ENCODE measurements at regions not wholly inside any gene's neighbourhood (a gene's known extent, or its start where the extent isn't known, plus 50 kb on each side); places are given as distances from the start of the nearest gene placed in this dataset.

DNA sequence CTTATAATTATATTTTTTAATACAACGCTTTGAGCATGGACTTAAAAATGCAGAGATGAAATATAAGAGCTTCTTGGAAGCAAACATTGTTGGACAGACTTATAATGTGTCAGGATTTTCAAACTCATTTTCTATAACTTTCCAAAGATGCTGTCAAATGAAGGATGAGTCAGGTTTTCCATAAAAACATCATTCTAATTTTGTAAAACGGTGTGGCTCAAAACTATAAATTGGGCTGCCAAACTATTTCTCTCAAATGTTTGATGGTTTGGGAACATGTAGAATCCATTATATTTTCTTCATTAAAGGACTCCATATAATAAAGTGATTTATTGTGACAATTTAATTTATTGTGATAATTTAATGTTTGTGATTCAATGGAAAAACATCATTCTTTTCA is 511.2 kb downstream of the USP25 start:
- DNase-seq = no peak

DNA sequence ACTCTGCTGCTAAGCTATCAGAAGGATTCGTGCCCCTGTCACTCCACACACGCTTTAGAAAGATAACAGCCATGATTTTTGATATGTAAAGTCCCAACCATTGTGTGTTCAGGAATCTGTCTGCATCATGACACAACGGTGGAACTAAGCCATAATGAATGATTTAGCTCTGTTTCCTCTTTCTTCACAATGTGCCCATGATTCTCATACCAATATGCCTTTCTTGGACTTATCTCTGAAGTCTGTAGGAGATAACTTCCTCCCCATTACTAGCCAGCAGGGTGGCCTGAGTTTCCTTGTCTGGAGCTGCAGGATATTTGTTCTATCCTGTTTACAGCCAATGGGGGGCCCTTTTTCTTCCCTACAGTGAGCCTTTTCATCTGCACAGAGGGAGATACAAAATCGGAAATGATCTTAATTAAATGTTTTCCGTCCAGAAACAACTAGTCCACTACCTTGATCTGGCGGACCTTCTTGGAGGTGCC is 511.7 kb downstream of the USP25 start:
- DNase-seq = no peak

DNA sequence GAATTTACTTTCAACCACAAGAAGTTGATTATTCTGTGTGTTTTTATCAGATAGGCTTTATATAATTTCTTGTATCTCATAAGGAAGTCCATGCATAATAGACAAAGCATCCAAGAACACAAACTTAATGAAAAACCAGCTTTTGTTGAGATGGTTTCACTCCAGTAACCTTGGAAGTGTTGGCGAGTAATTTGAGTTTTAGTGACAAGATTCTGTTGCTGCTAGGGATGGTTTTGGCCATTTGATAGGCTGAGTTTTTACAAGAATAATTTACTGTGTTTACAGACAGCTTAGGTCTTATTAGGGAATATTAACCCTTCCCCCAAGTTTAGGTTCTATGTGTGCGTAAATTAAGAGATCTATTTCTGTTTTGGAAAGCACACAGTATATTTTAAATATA is 513.6 kb downstream of the USP25 start:
- no peak for DNase-seq

DNA sequence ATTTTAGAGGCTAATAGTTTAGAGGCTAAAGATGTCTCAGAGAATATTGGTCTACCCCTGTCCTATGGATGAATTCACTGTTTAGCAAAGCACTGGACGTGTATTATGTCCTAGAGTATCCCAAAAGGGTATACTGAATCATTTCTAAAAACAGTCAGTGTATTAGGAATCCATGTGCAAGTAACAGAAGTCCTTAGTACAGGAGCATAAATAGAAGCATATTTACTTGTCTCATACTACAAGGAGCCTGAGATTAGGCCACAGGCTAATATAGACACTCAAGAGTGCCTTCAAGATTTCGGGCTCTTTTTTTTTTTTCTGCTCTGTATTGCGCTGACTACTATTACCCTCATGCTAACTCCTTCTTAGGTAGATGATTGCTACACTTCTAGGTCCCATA is 518.9 kb downstream of the USP25 start:
- no peak for DNase-seq

DNA sequence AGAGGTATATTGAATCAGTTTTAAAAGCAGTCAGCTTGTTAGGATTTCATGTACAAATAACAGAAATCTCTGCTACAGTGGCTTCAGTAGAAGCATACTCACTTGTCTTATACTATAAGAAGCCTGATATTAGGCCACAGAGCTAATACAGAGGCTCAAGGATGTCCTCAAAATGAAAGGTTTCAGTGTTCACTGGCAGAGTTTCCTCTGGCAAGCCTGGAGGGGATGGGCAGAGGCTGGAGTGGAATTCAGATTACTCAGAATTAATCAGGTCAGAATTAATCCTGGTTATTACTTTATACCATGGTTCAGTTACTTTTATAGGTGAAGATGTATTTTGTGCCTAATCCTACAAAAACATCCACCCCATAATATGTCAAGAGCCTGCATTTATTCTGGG is 520.5 kb downstream of the USP25 start:
- no peak for DNase-seq

DNA sequence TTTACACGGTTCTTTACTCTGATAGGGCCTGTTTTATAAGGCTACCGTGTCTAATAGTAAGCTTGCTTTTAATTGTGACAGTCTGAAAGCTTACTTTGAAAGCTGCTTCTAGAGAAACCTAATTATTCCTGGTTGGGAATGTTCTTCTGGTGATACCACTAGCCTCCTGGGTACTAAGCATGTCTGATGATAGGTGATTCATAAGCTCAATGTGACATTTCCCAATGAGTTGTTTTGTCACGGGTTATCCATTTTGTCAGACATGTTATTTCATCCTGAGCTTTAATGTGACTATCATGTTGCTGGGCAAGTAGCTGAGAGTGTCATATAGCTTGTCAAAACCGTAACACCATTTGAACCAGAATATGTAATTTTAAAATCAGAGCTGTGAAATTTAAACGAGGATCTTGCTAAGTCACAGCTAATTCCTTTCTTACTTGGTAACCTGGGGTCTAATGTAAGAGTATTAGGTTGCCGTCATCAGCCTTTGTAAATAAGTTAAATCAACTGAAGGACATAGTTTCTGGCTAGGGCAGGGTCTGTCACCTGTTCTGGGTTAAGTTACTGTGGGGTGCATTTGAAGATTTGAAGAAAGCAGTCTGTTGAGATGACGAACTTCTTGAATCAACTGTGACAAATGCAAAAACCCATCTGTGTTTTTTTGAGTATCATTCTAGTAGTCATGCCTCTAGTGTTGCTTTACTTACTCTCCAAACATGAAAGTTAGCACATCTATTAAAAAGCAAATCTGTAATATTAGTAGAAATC is 529.2 kb downstream of the USP25 start:
- no peak for DNase-seq

DNA sequence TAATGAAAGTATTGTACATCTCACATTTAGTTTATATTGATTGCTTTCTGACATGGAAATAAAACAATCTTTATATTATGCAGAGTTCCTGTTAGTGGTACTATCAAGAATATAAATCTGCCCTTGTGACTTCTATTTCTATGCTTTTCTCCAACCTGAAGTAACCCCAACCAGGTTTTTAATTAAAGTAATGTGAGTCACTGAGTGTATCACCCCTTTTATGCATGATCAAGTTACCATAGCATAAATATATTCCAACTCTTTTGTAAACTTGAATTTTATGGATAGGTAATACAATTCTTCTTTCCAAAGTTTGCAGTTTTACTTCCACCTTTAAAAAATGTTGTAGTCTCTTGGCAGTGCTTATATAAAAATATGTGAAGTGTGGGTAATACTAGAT is 532.3 kb downstream of the USP25 start:
- DNase-seq = no peak

DNA sequence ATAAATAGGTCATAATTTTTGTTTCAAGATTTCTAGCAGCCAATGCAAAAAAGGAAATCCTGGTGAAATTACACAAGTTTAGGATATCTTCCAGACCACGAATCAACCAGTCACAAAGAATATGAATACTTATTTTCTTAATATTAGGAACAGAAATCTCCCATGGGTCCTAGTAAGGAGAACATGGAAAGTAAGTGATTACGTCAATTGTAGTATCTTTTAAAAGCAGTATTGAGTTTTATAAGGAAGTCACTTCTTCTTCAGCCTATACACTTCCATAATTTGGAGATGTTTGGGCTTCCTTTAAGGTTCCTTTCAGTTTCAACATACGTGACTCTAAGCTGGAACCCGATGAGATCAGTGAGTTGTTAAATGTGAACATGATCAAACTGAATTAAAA is 534.5 kb downstream of the USP25 start:
- DNase-seq = no peak

DNA sequence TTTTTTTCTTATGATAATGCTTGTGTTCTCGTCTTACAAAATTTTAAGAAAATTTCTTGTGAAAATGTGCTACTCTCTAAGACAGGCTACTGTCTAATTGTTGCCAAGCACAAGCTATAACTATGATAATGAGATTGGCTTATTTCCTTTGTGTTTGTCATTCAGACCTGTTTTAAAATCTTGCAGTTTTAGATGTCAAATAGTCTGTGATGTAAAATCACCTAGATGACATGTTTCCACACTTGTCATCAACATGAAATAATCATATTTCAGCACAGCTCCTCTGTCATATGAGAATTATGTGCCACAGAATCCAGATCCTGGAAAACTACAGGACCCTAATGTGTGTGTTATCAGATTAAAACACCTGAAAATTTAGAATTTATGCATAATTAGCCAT is 539.7 kb downstream of the USP25 start:
- DNase-seq = no peak

DNA sequence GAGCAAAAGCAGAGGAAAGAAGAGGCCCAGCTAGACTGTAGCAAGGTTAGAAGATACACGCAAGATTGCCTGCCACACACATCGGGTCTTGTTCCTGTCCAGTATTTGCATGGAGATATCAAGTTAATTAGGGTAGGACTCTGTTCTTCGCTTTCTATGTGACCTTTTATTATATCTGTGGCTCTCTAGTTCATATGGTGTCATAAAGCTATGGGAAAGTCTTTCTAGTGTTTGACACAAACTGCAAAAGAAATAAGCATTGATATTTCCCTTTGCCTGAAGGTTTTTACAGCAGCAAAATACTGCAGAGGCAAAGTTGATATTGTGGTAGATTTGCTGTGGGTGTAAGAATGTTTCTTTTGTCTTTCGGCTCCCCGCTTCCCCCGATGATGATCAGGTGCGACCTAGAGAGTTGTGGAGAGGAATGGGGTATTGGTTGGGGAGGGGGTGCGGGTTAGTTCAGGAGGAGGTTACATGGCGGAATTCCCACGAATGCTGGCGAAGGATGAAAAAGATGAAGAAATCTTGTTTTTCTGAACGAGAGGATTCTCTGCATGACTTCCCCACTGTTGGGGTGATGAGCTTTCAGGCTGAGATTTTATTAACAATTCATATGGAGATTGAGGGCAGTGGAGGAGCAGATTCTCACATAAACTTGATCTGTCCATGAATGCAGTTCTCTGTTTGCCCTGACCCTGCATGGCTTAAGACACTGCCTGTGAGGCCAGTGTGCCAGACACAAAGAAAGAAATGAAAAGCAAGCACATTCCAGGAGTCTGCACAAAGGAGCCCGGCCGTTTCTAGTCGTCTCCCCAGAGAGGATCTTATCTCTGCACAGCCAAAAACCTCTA is 550.2 kb downstream of the USP25 start:
- no peak for DNase-seq

DNA sequence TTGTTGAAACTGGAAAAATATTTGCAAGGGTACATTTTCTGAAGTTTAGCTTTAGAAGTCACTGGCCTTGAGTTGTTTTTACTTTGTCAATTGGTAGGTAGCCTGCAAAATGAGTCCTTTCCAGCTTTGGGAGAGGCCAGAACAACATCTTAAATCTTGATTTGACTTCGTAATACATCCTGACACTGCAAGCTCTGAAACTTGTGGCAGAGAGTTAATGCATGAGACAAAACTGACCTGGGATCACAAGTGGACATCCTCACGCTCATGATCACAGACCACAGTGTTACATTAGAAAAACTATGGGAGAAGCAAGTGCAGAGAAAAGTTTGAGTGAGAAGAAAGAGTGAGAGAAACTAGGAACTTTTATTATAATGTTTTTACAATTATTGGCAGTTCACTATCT is 550.9 kb downstream of the USP25 start:
- no peak for DNase-seq

DNA sequence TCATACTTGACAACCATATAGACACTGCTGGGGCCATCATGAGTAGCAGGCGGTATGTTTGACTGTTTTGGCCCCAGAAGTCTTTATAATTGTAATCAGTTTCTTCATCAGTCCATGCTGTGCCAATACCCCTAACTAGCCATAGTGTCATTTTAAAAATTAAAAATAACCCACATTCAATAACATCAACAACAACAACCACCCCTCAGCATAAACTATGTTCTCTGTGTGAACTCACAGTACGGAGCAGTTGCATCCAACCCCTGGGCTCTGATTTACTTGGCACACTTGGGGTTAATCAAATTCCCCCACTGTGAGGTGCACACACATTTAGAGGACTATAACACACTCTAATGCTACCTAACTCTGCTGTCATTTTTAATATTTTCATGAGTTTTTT is 553.7 kb downstream of the USP25 start:
- no peak for DNase-seq

DNA sequence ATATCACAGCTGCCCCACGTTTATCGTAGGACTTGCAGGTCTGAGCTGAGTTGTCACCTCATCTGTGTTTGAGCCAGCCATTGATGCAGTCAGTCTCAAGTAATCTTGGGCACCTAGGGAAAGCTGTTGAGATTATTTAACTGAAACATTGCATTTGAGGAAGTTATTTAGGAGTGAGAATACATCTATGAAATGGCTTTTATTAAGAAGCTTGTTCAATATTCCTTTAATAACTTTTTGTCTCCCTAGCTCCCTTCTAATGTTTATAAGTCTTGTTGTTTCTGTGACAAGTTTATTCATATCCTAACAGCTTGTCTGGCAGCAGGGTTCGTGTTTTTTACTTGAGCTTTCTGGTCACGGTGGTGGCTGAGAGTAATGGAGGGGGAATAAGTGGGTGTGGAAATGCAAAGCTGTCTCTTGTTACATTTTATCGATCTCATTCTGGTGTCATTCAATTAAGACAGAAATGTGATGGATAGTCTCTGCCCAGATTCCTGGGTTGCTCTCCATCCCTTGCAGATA is 555.9 kb downstream of the USP25 start:
- DNase-seq = no peak

DNA sequence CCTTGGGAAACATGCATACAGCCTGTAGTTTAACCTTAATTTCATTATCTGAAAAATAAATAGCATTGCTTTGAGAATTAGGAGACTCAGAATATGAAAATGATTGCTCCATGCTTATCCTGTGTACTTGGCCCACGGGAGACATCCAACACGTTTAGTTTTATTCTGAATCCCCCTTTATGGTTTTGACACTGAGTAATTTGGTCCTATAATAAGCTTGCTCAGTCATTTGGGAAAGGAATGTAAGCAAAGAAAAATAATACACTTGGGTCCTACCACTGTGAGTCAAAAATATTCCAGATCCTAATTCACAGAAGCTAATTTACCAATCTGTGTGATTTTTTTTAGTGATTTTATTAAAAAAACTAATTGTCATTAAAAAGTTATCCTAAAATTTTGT is 557.3 kb downstream of the USP25 start:
- no peak for DNase-seq

DNA sequence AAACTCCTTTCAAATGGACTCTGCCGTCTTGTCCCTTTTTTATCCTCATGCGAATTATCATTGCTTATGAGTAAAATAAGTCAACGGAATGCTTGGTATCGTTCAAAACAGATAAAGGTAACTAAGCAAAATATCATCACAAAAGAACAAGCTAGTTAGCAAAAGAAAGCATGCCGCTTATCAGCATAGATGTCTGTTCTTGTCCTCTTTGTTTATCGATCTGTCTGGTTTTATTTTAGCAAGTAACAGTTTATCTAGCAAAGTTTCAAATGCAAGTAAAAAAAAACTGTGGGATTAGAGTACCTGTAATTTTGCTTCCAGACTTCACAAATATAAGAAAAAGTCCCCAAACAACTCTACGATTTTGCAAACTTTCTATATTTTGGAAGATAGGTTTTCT is 561.5 kb downstream of the USP25 start:
- DNase-seq = no peak

DNA sequence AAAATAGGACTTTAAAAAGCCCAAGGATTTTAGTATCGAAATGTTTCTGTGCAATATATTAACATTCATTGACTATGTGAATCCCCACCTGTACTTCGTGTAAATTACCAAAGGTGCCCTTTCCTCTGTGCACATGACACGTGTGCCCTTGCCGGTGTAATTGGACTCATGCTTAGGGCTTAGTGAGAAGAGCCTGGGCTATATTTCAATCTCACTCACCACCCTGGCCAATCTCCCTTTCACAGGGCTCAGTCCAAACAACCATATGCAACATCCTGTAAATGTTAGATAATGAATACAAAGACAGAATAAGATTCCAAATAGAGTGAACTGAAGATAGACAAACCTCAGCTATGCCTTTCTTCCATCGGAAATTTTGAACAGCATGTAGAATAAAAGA is 564.3 kb downstream of the USP25 start:
- no peak for DNase-seq

DNA sequence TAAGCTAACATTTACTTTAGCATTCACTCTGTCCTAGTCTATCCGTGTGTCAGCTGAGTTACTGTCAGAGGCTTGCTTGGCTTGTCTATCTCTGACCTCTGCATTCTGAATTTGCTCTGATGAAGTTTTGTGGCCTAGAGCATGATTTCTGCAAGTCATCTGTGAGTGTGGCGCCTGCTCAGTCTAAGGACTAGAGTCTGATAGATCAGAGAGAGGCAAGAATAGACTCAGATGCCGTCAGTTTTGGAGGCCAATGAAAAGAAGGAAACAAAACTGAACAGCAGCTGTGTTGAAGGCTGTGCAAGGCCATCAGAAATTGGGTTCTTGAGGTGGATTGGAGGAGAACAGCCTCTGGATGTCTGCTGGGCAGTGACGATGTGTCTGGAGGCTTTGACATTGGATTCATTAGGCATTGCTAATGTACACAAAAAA is 573.1 kb downstream of the USP25 start:
- DNase-seq = no peak

DNA sequence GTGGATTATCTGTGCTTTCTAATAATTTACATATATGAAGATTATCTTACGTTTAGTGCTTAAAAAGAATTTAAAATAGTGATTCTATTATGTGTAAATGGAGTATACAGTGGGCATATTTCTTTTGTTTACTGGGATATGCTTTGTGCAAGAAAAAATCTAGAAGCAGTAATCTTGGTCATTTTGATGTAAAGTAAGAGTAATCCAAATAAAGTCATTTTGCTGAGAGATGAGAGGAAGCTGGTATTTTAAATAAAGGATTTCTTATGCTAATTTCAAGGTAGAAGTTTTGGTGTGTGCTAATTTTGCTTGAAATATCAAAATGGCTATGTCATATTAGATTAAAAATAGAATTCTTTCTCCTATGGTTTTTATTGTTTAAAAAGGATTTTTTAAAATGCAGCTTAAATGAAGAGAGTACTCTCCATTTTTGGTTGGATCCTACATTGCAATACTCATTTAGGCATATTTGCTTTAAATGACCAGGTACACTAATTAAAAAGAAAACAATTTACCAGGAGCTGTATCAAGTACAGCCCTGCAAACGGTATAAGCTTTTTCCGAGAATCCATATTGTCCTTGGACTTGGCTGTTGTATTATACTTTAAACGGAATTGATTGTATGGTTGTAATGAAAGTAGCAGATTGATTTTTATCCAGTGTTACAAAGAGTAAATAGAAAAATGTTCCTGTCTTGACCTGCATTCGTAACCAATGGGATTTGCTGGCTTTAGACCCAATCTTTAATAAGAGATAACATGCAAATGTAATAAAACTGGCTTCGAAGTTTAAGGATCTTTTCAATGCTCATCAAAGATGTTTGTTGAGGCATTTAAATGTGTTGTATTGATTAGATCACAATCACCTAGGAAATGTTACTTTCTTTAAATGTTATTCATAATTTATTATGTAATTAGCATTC is 574.7 kb downstream of the USP25 start:
- no peak for DNase-seq

DNA sequence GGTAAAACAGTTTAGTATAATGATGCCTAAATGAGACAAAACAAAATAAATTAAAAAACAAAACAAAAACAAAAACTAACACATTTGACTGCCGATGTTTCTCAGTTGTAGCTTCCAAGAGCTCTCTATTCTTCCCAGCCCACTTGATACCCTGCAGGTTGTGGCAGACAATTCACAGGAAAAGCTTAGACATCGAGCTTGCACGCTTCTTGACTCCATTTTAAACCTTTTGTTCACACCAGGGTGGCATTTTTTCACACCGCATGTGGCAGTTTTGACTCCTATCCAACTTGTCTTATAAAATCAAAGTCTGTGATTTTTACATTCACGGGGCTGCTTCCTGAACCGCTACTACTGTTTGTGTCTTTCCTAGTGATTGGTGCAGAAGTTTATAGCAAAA is 575.9 kb downstream of the USP25 start:
- DNase-seq = no peak

DNA sequence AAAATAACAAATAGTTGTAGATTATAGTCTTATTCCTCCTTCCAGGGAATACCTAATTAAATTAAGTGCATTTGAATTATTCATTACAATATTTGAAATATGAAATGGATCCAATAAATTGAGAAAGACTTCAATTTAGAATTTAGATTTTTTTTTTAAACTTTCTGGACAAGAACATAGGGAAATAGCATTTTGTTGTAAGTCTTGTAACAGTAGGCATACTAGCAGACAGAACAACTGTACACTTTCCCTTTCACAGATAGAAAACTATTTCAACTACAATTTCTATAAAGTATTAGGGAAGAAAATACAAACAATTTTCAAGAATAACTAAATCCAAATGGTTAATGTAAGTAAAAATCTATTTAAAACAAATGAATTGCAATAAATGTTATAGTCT is 577.5 kb downstream of the USP25 start:
- no peak for DNase-seq

DNA sequence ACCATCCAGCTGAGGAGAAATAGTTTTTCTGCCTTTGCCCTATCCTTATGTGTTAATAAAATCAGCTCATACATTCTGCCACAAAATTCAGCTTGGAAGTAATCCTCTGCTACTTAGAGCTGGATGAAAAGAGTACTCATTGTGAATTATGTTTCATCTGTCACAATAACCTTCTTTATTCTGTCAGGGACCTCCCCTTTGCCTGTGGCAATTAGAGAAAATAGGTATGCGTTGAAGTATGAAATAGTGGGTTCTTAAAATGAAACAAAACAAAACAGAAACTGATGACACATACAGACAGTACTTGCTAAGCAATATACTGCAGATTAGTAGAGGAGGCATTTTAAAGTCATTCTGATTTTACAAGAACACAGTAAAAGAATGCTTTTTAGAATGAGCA is 578.5 kb downstream of the USP25 start:
- no peak for DNase-seq

DNA sequence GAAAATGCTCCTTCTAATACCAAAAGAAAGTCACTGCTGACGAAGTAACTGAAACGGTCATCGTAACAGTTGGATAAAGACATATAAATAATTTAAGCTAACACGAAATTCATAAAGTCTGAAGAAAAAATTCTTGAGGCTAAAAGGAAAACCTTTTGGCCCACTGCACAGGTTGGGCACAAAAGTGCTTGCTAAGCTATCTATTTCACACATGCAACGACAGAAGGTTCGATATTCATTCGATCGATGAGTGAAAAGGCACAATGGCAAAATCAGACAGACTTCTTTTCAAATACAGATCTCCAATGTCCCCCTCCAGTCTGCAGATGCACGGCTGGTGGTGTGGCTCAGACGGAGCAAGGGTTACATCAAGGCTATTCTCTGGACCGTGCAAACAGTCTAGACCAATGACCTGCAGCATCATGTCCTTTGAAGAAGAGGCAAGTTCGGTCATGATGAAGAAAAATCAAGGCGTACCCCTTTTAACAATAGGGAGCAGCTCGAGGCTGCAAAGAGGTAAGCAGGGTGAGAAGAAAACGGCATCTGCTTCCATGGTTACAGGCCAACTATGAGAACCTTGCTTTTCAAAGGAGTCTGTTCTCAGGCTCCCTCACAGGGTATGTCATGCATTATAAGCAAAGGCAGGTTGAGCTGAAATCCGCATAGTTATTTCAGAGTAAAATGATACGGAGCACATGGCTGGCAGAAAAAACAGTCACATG is 579.6 kb downstream of the USP25 start:
- DNase-seq = no peak

All from NCI-H1930 (cell line).